WTC11 (cell line): ENCODE measurements at regions not wholly inside any gene's neighbourhood (a gene's known extent, or its start where the extent isn't known, plus 50 kb on each side); places are given as distances from the start of the nearest gene placed in this dataset.
A peak's percentile ranks its signal among the peaks of the same experiment; 100 is the strongest.

ENCODE experiments used
- ATAC-seq: fragments of 200-7000 bp; cut with Tn5 transposase; 2 replicates; pipeline ENCODE4 v1.10.0; 2021; ENCODE audit warnings: mild to moderate bottlenecking, moderate library complexity
- CTCF ChIA-PET: fragments of 300-600 bp; sonication (Branson Sonifier 250); formaldehyde crosslinking; loops from one replicate; lab custom pipeline; 2021; ENCODE audit warnings: antibody characterized with exemption; lab: Charles Lee
- POLR2A ChIA-PET: fragments of 350-600 bp; sonication (Branson Sonifier 250); formaldehyde crosslinking; loops from one replicate; lab custom pipeline; 2021; ENCODE audit warnings: antibody characterized with exemption; lab: Charles Lee
- DNase-seq: peaks from one replicate; pipeline ENCODE4 v3.0.0; 2021; ENCODE audit warnings: low spot score
- H3K27ac Mint-ChIP-seq: 2 replicates; pipeline ENCODE4 v1.8.0; 2021; ENCODE audit warnings: mixed read lengths
- H3K27me3 Mint-ChIP-seq: 2 replicates; pipeline ENCODE4 v1.8.0; 2021; ENCODE audit warnings: low read depth, mild to moderate bottlenecking, moderate library complexity, mixed read lengths
- H3K36me3 Mint-ChIP-seq: 2 replicates; pipeline ENCODE4 v1.8.0; 2021; ENCODE audit warnings: mixed read lengths
- H3K4me1 Mint-ChIP-seq: 2 replicates; pipeline ENCODE4 v1.8.0; 2022; ENCODE audit warnings: mixed read lengths
- H3K4me3 Mint-ChIP-seq: 2 replicates; pipeline ENCODE4 v1.8.0; 2021; ENCODE audit warnings: mild to moderate bottlenecking, moderate library complexity, mixed read lengths
- H3K9me3 Mint-ChIP-seq: 2 replicates; pipeline ENCODE4 v1.8.0; 2021; ENCODE audit warnings: mixed read lengths
- ATF1 ChIP-seq: sonication (generic); formaldehyde crosslinking; IDR thresholded peaks from 2 replicates; pipeline ENCODE4 v1.8.1; 2023; ENCODE audit warnings: mild to moderate bottlenecking, moderate library complexity, missing genetic modification reagents
- CBFB ChIP-seq: sonication (generic); formaldehyde crosslinking; IDR thresholded peaks from 2 replicates; pipeline ENCODE4 v1.8.1; 2022; ENCODE audit warnings: mild to moderate bottlenecking, low read depth, missing genetic modification reagents
- EMX1 ChIP-seq: fragments of 250-450 bp; sonication (Bioruptor Pico); IDR thresholded peaks from 2 replicates; pipeline ENCODE4 v1.8.0; 2021; ENCODE audit warnings: mild to moderate bottlenecking
- FOXP1 ChIP-seq: sonication (generic); formaldehyde crosslinking; IDR thresholded peaks from 2 replicates; pipeline ENCODE4 v1.8.0; 2022; ENCODE audit warnings: missing genetic modification reagents, mild to moderate bottlenecking, moderate library complexity, borderline replicate concordance
- GTF2I ChIP-seq: fragments of 250-450 bp; sonication (Bioruptor Pico); conservative IDR thresholded peaks from 2 replicates; pipeline ENCODE4 v1.4.0; 2021; ENCODE audit warnings: mild to moderate bottlenecking
- MYBL2 ChIP-seq: sonication (generic); formaldehyde crosslinking; IDR thresholded peaks from 2 replicates; pipeline ENCODE4 v1.8.1; 2023; ENCODE audit warnings: mild to moderate bottlenecking, moderate library complexity, missing genetic modification reagents
- NR2C2 ChIP-seq: sonication (generic); formaldehyde crosslinking; IDR thresholded peaks from 2 replicates; pipeline ENCODE4 v1.8.0; 2022; ENCODE audit warnings: mild to moderate bottlenecking, missing genetic modification reagents
- OVOL2 ChIP-seq: fragments of 250-450 bp; sonication (Bioruptor Pico); IDR thresholded peaks from 2 replicates; pipeline ENCODE4 v1.9.0; 2021; ENCODE audit warnings: mild to moderate bottlenecking, borderline replicate concordance
- RELA ChIP-seq: sonication (generic); formaldehyde crosslinking; IDR thresholded peaks from 2 replicates; pipeline ENCODE4 v1.8.1; 2022; ENCODE audit warnings: missing genetic modification reagents, mild to moderate bottlenecking, borderline replicate concordance
- RORB ChIP-seq: fragments of 250-450 bp; sonication (Bioruptor Pico); IDR thresholded peaks from 2 replicates; pipeline ENCODE4 v1.9.0; 2021; ENCODE audit warnings: mild to moderate bottlenecking
- SMAD4 ChIP-seq: sonication (generic); formaldehyde crosslinking; IDR thresholded peaks from 2 replicates; pipeline ENCODE4 v1.8.0; 2022; ENCODE audit warnings: mild to moderate bottlenecking, missing genetic modification reagents
- TCF7 ChIP-seq: sonication (generic); formaldehyde crosslinking; IDR thresholded peaks from 2 replicates; pipeline ENCODE4 v1.8.0; 2022; ENCODE audit warnings: mild to moderate bottlenecking, low read depth, missing genetic modification reagents, moderate library complexity
- ZBTB21 ChIP-seq: sonication (generic); formaldehyde crosslinking; IDR thresholded peaks from 2 replicates; pipeline ENCODE4 v1.8.1; 2023; ENCODE audit warnings: mild to moderate bottlenecking, missing genetic modification reagents, borderline replicate concordance
- ZNF232 ChIP-seq: sonication (generic); formaldehyde crosslinking; IDR thresholded peaks from 2 replicates; pipeline ENCODE4 v1.8.0; 2022; ENCODE audit warnings: mild to moderate bottlenecking, missing genetic modification reagents
- ZNF317 ChIP-seq: sonication (generic); formaldehyde crosslinking; IDR thresholded peaks from 2 replicates; pipeline ENCODE4 v1.8.1; 2023; ENCODE audit warnings: low read depth, mild to moderate bottlenecking, moderate library complexity, missing genetic modification reagents, borderline replicate concordance
- ZNF423 ChIP-seq: fragments of 250-450 bp; sonication (Bioruptor Pico); IDR thresholded peaks from 2 replicates; pipeline ENCODE4 v2.1.2; 2022; ENCODE audit warnings: mild to moderate bottlenecking, moderate library complexity
- TF ChIP-seq, protein P1 (sequence below): sonication (generic); formaldehyde crosslinking; IDR thresholded peaks from 2 replicates; pipeline ENCODE4 v1.8.1; 2023; ENCODE audit warnings: mild to moderate bottlenecking, moderate library complexity, missing genetic modification reagents
- TF ChIP-seq, protein P2 (sequence below): sonication (generic); formaldehyde crosslinking; IDR thresholded peaks from 2 replicates; pipeline ENCODE4 v1.8.0; 2022; ENCODE audit warnings: mild to moderate bottlenecking, missing genetic modification reagents
- TF ChIP-seq, protein P3 (sequence below): sonication (generic); formaldehyde crosslinking; conservative IDR thresholded peaks from 2 replicates; pipeline ENCODE4 v1.8.1; 2023; ENCODE audit warnings: mild to moderate bottlenecking, low read depth, missing genetic modification reagents, moderate library complexity
- TF ChIP-seq, protein P4 (sequence below): fragments of 250-450 bp; sonication (Bioruptor Pico); IDR thresholded peaks from 2 replicates; pipeline ENCODE4 v1.9.0; 2021; ENCODE audit warnings: mild to moderate bottlenecking
- TF ChIP-seq, protein P5 (sequence below): sonication (generic); formaldehyde crosslinking; IDR thresholded peaks from 2 replicates; pipeline ENCODE4 v1.8.1; 2022; ENCODE audit warnings: missing genetic modification reagents, borderline replicate concordance

DNA sequence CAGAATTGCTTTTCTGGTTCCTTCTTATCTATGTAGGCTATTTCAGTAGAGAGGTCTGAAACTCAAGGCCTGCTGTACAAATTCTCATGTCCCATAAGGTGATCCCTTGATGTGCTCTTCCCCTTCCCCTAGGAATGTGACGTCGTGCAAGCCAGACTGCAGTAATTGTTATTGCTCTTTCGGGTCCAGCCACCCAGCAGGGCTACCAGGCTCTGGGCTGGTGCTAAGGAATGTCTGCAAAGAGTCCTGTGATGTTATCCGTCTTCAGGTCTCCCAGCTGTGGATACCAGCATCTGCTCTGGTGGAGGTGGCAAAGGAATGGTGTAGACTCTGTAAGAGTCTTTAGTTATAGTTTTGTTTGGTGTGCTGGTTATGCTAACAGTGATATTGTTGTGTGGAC is 378.7 kb downstream of the C4orf33 start:
- ATAC-seq (peak; percentile 67), DNase-seq (peak; percentile 13)
- Mint-ChIP-seq H3K9me3 (peaks cover 26% of the 10 kb centered on the region), H3K4me1 (peaks cover 3% of the 10 kb centered on the region), H3K4me3 (no peak overlapping the region), H3K27ac (no peak overlapping the region), H3K27me3 (no peaks in the 10 kb centered on the region), H3K36me3 (no peaks in the 10 kb centered on the region)
- ChIA-PET CTCF (no interaction called here), POLR2A (no interaction called here)
- TF ChIP-seq MYBL2 (CRISPR knock-in tag), result no peak
- no peak for TF ChIP-seq ZNF232 (CRISPR knock-in tag)
- no peak for TF ChIP-seq TCF7 (CRISPR knock-in tag)
- TF ChIP-seq GTF2I, result no peak
- no peak for TF ChIP-seq EMX1 (CRISPR knock-in tag)
- no peak for TF ChIP-seq FOXP1
- TF ChIP-seq NR2C2 (CRISPR knock-in tag), result no peak

DNA sequence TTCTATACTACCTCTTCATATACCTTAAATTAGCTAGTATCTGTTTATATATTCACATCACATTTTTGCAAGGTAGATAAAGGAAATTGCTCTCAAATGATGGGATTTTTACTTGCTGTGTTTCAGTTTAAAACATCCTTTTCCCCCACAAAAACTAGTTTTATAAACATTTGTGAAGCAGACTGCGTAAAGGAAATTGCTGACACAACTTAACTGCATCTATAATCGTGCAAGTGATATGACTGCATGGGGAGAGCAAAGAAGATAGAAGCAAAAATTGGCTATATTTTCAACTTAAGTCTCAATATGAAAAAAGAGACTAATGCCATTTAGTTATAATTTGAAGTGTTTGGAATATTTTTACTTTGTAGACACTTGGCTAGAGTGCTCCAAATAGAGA is 385.2 kb downstream of the C4orf33 start:
- ATAC-seq, result no peak
- DNase-seq, result no peak
- POLR2A ChIA-PET, result no interaction called here
- Mint-ChIP-seq H3K4me3 (no peak overlapping the region), H3K36me3 (no peaks in the 10 kb centered on the region), H3K27ac (no peak overlapping the region), H3K9me3 (peaks cover 3% of the 10 kb centered on the region; the same call in 1 of the 2 replicates), H3K27me3 (no peaks in the 10 kb centered on the region)
- CTCF ChIA-PET, result no interaction called here
- no peak for TF ChIP-seq ATF1
- TF ChIP-seq, protein P1, sequence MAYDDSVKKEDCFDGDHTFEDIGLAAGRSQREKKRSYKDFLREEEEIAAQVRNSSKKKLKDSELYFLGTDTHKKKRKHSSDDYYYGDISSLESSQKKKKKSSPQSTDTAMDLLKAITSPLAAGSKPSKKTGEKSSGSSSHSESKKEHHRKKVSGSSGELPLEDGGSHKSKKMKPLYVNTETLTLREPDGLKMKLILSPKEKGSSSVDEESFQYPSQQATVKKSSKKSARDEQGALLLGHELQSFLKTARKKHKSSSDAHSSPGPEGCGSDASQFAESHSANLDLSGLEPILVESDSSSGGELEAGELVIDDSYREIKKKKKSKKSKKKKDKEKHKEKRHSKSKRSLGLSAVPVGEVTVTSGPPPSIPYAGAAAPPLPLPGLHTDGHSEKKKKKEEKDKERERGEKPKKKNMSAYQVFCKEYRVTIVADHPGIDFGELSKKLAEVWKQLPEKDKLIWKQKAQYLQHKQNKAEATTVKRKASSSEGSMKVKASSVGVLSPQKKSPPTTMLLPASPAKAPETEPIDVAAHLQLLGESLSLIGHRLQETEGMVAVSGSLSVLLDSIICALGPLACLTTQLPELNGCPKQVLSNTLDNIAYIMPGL, result no peak
- no peak for TF ChIP-seq RELA (CRISPR knock-in tag)
- TF ChIP-seq, protein P2, sequence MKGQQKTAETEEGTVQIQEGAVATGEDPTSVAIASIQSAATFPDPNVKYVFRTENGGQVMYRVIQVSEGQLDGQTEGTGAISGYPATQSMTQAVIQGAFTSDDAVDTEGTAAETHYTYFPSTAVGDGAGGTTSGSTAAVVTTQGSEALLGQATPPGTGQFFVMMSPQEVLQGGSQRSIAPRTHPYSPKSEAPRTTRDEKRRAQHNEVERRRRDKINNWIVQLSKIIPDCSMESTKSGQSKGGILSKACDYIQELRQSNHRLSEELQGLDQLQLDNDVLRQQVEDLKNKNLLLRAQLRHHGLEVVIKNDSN, result no peak
- TF ChIP-seq SMAD4 (CRISPR knock-in tag), result no peak
- TF ChIP-seq, protein P3, sequence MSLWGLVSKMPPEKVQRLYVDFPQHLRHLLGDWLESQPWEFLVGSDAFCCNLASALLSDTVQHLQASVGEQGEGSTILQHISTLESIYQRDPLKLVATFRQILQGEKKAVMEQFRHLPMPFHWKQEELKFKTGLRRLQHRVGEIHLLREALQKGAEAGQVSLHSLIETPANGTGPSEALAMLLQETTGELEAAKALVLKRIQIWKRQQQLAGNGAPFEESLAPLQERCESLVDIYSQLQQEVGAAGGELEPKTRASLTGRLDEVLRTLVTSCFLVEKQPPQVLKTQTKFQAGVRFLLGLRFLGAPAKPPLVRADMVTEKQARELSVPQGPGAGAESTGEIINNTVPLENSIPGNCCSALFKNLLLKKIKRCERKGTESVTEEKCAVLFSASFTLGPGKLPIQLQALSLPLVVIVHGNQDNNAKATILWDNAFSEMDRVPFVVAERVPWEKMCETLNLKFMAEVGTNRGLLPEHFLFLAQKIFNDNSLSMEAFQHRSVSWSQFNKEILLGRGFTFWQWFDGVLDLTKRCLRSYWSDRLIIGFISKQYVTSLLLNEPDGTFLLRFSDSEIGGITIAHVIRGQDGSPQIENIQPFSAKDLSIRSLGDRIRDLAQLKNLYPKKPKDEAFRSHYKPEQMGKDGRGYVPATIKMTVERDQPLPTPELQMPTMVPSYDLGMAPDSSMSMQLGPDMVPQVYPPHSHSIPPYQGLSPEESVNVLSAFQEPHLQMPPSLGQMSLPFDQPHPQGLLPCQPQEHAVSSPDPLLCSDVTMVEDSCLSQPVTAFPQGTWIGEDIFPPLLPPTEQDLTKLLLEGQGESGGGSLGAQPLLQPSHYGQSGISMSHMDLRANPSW, result no peak
- no peak for TF ChIP-seq ZBTB21 (CRISPR knock-in tag)
- no peak for TF ChIP-seq CBFB (CRISPR knock-in tag)
- TF ChIP-seq ZNF423, result no peak
- TF ChIP-seq, protein P4, sequence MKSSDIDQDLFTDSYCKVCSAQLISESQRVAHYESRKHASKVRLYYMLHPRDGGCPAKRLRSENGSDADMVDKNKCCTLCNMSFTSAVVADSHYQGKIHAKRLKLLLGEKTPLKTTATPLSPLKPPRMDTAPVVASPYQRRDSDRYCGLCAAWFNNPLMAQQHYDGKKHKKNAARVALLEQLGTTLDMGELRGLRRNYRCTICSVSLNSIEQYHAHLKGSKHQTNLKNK, result no peak
- no peak for TF ChIP-seq RORB (CRISPR knock-in tag)
- TF ChIP-seq, protein P5, sequence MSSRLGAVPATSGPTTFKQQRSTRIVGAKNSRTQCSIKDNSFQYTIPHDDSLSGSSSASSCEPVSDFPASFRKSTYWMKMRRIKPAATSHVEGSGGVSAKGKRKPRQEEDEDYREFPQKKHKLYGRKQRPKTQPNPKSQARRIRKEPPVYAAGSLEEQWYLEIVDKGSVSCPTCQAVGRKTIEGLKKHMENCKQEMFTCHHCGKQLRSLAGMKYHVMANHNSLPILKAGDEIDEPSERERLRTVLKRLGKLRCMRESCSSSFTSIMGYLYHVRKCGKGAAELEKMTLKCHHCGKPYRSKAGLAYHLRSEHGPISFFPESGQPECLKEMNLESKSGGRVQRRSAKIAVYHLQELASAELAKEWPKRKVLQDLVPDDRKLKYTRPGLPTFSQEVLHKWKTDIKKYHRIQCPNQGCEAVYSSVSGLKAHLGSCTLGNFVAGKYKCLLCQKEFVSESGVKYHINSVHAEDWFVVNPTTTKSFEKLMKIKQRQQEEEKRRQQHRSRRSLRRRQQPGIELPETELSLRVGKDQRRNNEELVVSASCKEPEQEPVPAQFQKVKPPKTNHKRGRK (CRISPR knock-in tag), result no peak
- TF ChIP-seq OVOL2 (CRISPR knock-in tag), result no peak
- no peak for TF ChIP-seq ZNF317
- TF ChIP-seq, all 79 proteins: peak for 0
- H3K4me1 Mint-ChIP-seq, result no peaks in the 10 kb centered on the region
